8988T (cell line): ENCODE measurements at regions not wholly inside any gene's neighbourhood (a gene's known extent, or its start where the extent isn't known, plus 50 kb on each side); places are given as distances from the start of the nearest gene placed in this dataset.
A peak's percentile ranks its signal among the peaks of the same experiment; 100 is the strongest.

Source experiments
- DNase-seq: peaks from one replicate; pipeline ENCODE4 v3.0.0; 2011

DNA sequence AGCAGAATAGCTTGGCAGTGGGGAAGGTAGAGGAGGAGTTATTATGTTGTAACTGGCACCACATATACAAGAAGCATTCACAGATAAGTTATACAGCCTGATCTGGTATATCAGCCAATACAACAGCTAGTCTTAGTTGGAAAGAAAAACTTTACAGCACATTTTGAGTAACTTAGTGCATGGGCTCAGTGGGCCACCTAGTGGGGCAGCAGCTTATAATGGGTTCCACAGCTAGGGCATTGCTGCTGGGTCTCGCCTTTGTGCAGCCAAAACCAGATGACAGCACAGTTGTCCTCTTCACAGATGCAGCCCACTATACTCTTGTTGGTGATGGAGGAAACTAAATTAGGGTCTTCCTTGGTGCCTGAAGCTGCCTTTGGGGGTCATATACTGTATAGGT is 448.1 kb upstream of the RASGEF1B start:
- DNase-seq, result no peak

DNA sequence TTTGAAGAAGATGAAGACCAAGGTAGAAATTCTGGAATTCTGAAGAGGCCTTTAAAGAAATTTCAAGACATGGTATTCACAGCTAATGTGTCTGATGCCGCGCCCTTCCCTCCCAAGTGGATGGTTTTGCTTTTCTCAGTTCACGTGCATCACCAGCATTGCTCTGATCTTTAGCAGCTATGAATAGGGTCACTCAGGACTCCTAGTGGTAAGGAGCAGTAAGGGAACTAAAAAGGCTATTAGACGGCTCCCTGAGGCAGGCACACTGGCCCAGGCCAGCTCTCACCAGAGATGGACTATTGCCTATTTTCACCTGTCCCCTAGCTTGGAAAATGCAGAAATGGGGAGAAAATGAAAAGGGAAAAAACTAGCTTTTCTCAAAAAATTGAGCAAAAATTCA is 447.5 kb upstream of the RASGEF1B start:
- peak; percentile 10 for DNase-seq

DNA sequence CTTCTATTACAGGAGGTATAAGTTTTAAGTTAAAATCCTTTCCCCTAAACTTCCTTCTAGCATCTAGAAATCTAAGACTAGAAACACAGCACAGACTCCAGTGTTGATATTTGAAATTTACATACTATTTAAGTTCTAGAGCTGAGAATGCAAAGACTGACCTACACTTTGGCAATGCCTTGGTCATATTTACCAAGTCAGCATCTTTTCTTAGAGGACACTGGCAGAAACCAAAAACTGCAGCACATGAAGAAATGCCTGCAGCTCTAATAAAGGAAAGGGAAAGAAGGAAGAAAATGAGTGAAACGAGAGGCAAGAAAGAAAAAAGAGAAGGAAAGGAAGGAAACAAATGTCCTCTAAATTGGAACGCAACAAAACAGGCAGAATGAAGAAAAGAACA is 443.7 kb upstream of the RASGEF1B start:
- no peak for DNase-seq

DNA sequence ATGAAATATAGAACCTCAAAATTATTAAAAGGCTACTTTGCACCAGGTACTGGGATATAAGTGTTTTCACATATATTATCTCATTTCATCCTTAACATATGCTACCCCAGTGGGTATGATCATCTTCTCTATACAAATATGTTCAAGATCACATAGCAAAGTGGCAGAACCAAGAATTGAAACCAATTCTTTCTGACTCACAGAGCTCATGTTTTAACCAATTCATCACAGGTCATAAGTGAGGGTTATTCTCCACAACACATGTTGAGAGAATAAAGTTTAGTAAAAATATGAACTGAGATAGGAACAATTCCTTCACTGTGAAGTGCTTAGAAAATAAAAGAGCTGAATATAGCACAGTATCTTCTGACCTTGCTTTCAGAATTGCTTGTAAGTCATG is 442.9 kb upstream of the RASGEF1B start:
- no peak for DNase-seq

DNA sequence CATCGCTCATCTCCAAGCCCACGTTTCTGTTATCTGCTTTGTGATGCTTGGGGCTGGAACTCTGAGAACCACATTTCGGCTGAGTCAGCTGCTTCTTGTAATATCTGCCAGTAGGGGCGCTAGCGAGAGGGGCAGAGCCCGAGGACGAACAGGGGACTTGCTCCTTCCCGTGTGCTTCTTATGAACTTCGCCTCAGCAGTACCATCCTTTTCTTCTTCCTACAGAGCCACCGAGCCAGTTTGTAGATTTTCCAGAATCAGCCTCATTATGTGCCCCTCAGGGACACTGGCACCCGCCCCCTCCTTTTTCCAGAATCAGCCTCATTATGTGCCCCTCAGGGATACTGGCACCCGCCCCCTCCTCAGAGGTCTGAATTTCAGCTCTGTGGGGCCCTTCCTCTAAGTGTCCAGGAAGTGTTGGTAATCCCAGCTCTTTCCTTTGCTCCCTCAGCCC is 441.7 kb upstream of the RASGEF1B start:
- DNase-seq, result no peak

DNA sequence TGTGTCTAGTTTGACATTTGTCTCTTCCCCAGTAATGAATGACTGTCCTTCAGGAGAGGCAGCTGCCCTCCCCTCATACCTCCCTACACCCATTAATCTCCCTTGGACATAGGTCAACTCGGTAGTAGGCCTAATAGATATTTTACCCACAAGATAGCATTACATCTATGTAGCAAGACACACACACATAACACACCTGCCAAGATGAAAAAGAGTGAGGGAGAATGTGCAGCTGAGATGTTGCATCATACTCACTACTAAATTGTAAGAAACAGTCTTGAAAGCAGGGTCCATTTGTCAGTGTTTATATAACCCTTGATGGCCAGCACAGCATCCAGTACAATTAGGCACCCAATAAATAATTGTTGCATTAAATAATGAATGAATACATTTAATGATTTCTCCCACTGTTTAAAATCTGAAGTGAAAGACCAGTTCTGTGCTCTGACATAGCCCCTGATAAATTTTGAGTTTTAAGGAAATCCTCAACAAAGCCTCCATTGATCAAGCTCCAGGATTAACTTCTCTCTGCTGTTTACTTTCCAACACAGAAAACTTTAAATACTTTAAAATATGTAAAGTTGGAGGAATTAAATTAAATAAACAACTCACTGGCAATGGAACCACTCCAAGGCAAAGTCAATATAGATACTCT is 440.8 kb upstream of the RASGEF1B start:
- DNase-seq, result no peak

DNA sequence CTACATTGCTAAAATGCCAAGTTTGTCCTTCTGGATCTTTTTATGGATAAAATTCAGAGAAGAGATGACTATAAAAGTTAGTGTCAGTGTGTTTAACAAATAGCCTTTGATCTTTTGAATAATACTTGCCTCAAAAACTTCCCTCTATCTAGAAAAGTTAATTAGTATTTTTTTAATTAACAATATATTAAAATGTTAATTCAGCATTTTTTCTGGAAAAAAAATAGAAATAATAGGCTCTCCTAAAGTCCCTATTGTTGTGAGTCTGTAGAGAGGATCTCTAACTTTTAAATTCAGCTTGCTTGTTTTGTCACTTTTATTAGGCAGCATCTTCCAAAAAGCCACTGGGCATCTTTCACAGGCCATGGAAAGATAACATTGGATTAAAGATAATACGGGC is 435.2 kb upstream of the RASGEF1B start:
- no peak for DNase-seq

DNA sequence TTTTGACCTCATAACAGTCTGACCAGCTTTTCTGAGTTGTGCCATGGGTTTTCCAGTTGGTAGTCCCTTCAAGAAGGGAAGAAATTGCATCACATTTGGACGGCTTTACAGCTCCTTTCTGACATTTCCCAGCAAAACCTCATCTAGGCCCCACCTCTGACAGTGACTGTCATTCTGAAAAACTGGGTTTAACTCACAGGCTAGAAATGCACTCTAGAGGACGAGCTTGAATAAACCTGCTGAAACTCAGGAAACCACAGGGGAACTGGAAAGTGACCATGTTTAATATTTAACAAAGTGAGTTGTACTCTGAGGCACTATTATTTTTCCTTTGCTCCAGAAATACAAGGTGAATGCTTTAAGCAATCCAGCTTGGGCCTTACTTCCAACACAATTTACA is 434.3 kb upstream of the RASGEF1B start:
- no peak for DNase-seq

DNA sequence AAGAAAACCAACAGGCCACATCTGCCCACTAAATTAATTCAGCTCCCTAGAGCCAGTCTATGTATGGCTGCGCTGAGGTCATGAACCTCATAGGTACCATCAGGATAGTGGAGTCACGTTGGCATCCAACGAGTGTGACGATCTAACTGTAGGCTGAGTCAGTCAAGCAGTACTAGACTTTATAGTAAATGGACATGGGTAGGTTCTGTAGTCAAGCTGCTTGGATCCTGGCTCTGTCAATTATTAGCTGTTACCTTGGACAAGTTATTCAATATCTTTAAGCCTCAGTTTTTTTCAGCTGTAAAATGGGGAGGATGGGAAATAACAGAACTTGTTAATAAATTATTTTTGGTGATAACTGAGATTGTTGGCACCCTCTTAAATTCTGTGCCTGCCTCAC is 432.4 kb upstream of the RASGEF1B start:
- no peak for DNase-seq

DNA sequence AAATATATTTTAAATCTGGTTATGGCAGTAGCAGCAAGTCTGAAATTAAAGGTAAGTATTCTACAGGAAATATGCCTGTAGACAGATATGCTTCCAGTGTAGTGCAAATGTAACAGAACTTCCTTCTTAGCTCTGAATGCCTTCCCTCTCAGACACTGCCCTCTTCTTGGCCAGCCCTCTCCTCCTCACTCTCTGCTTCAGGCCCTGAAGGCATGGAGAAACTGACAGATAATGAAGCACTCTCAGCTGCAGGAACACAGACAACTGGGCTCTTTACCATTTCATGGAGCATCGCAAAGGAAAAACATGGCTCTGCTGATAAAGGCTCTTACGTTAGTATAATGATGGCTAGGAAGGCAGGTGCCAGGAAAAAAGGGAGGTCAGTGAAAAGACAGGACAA is 431.5 kb upstream of the RASGEF1B start:
- no peak for DNase-seq

DNA sequence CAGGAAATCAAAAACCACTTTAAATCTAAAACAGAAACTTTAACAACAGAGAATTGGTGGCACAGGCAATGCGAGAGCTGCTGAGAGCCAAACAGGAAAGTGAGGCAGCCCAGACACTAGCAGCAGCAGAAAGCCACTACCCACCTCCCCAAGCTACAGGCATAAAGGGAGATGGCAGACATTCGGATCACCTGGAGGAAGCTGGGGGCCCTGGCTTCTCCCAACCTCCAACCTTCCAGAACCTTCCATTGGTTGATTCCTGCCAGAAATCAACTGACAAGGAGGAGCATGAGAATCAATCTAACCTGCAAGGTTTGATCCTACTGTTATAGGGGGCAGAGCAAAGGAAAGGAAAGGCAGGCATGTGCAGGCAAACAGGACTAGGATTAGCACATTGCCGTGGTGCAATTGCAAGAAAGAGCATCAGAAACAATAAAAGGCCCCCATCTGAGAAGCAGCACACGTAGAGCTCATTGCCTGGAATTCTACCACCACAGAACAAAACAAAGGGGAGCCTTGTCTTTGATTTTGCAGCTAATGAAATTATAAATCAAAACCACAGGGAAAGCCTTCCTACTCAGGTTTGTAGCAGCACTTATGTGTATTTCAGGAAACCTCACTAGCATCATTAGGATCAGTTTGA is 427.3 kb upstream of the RASGEF1B start:
- no peak for DNase-seq

DNA sequence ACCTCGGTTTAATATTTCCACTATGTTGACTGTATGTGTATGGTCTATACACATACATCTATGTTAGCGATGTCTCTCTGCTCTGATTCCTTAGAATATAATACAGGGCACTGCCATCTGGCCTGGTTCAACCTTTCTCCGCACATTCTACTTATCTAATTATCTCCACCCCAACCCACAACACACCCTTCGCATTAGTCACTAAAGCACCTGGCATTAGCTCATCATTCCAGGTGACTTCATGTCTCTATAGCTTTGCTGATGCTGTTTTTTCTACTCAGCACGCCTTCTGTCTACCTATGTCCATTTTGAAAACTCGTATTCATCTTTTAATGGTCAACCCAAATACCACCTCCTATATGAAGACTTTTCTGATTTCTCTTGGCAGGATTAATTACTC is 425.2 kb upstream of the RASGEF1B start:
- DNase-seq, result no peak

DNA sequence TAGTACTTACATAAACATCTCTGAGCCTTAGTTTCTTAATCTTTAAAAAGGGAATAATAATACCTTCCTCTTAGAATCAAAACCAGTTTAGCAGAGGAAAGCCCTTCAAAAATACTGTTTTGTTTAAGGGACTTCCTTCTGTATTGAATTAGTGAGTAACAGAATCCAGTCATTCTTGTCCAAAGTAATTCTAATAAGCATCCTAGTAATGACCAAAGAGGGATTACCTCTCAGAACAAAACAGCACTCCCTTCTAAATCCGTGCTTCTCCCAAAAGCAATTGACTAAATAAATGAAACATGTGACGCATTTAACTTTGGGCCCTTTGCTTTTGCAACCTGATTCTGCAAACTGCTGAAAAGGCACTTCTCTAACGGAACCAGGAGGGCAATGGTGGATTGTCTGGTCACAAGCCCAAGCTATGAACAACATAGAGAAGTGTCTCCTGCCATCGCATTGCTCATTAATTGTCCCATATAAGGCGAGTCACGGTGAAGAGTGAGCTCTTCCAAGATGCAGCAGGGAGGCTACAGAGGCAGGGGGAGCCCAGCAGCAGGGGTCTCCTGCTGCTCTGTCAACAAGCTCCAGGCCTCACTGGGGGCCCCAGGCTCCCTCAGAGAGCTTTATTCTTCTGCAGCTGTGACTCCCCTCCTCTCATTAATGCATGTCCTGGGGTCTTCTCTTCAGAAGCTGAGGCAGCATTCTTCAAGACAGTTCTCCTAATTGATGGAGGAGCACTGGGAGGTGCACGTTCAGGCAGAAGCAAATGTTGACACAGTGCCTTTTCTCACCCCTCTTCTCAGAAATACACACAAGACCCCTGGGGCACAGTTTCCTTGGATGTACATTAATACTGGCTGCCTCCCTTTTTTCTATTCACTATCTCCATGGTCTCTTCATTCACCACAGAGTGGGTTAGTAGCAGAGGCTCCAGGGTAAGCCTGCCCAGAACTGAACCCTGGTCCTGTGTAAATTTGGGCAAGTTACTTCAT is 419.6 kb upstream of the RASGEF1B start:
- no peak for DNase-seq

DNA sequence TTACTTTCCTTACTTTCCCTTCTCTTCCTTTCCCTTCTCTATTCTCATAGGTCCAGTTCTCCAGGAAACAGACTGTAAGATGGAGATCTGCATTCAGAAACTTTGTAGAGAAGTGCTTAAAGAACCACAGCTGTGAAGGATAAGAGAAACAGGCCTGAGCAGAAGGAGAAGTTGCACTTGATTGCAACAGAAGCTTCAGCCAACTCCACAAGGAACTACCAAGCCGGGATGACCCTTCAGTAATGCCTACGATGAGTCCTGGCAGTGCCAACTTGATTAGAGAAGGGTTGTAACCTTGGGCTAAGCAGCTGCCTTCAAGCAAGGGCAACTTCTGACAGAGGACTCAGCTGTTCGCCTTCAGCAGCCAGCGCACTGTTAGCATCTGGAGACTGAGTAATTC is 413.3 kb upstream of the RASGEF1B start:
- no peak for DNase-seq

DNA sequence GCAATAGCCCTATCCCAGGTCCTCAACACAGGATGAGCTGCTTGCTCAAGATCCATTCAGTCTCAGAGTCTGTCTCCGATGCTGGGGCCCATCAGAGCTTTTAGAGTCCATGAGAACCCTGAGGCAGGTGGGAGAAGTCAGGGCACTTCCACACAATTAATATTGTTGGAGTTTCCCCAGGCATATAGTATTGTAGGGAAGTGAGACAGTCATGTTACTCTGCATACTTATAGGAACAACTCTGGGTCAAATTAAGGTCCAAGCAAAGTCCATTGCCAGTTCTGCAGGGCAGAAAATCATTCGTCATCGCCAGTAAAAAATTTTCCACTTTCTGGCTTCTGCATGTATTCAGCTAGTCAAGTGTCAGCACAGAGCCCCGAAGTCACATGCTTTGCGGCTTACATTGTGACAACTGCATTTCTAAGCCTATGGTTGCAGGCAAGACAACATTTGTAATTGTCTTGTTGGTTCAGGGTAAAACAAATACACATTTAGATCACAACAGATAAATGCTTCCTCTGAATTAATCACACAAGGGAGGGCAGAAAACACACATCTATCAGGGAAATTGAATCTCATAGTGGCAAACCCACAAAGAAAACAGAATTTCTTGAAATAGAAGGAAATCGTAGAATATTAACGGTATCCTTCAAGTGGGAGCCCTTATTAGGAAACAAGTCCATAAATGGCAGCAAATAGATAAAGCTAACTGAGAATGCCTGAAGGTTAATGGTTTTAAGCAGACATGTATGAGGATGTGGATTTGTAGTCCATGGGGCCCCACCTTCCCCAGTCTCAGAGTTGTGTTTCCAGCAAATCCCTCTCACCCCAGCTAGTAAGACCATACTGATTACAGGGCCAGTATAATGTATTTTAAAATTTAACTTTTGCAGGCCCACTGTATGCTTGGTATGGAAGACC is 412.1 kb upstream of the RASGEF1B start:
- no peak for DNase-seq

DNA sequence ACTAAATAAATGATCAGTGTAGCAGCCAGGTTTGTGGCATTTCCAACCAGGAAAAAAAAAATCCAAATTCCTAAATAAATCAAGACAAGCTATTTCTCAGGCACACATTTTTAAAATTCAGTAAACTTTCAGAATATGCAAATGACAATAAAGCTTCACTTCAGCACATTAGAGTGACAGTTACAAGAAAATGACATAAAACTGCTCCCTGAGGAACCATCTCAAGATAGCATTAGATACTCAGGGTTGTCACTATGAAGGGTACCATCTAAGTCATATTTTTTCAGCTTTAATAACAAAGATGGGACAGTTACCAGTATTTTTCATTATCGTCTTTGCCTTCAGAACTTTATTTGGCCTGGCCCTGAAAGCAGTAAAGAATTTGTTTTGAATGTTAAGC is 411.3 kb upstream of the RASGEF1B start:
- DNase-seq, result no peak

DNA sequence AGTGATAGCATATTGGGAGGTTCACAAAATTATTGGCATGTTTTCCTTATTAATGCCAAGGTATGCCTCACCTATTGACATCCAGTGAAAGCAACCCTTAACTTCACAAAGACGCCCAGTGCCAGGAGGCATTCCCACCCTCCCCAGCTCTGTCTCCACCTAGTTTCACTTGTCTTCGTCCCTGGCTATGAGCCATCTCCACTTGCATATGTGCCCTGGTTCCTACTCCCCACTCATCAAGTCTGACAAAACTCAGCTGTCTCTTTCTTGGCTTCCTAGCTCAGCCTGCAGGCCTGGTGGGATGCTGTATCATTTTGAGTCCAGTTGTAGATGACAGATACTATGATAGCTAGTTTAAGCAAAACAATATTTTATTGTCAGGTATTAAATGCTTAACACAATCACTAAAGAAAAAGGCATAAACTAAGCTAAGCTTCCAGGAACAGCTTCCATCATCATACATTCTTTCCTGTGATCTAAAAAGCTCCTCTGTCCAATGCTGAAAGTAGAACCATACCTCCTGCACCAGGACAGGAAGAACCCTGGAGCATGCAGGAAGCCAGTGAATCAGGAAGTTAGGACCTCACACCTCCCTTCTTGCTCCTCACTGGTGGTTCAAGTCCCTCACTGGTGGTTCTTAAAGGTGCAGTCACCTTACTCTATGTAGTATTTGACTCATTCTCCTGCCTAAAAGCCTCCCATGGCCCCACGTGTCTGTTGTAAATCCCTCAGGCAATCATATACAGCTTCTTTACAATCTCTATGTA is 410.3 kb upstream of the RASGEF1B start:
- no peak for DNase-seq

DNA sequence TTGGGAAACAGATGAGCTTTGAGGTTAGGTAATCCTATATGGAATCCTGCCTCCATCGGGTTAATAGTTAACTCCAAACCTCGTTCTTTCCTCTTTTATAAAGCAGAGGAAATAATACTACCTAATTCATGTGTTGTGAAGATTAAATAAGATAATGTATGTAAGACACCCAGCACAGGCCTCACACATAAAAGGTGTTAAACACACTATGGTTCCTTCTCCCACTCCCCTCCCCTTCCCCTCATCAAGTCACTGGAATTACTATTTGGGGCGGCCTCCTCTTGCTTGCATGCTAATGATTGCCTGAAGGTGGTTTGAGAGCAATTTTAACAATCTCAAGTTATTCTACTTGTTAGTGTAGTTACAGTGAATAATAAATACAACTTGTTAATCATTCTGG is 404.4 kb upstream of the RASGEF1B start:
- no peak for DNase-seq

DNA sequence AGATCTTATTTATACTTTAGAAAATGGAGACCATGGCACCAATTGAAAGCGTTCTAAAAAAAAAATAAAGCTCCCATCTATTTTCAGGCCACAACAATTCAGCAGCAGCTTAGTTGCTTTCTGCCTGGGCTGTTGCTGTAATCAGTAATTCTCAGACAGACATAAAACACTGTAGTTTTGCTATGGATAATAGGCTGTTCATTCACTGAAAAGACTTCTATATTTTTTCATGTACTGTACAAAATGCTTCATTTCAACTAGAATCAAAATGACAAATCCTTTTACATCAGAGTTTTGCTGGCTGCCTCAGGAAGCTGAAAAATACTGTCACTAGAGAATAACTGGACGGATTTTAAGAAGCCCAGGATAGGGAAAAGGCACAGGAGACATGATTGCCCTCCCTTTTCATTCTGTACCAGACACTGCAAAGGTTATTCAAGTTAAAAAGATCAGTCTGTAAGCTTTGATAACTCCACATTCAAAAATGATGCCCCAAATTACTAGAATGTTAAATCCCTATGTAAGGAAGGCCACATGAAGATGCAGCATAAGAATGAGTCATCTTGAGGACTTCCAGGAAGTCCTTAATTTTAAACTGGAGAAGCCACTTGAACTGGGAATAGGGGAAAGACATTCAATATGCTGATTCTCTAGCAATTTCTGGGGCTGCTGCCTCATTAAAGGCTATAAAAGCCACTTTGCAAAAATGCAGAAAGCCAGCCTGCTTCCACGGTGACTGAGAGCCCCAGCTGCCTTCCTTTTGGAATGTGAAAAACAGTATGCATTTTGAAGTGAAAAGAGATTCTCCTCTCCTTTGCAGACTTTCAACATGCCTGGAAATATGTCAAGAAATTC is 403.2 kb upstream of the RASGEF1B start:
- no peak for DNase-seq

DNA sequence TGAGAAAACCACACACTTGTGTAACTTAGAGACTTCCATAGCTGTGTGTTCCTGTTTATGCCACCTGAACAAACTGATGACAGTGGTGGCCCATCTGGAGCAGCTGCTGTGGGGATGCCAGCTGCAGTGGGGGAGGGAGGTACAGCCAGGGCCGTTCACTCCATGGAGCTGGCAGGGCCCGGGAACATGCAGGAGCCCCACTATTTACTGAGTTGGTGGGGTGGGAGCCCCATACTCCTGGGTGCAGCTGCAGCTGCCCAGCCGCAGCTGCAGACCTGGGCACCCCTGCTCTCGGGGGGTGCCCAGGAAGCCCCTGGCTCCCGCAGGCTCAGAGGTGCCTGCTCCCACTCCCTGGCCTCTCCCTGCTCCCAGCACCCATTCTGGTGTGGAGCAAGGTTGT is 398.6 kb upstream of the RASGEF1B start:
- no peak for DNase-seq

DNA sequence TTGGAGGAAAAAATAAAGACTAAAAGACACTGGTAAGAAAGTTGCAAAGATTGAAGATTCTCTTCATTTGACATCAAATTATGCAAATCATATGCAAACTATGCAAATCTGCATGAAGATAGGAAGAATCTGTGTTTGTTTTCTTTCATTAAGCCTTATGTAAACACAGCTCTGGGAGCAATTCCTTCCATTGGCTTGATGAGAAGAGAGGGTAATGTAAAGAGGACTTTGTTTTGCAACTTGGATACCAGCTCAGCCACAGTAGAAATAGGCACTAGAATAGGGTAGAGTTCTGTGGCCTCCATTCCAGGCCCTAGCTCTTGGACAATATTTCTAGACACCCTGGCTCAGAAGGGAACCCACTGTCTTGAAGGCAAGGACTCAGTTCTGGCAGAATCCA is 388.4 kb upstream of the RASGEF1B start:
- no peak for DNase-seq
